Epithelial cell of esophagus (primary cell): ENCODE measurements at regions not wholly inside any gene's neighbourhood (a gene's known extent, or its start where the extent isn't known, plus 50 kb on each side); places are given as distances from the start of the nearest gene placed in this dataset.
"Not testable (repeated sequence)": the region's sequence is repeated elsewhere in the genome, so short reads cannot be mapped to it uniquely, and the experiment has no call there.

Experiments
- DNase-seq: peaks from one replicate; pipeline ENCODE4 v3.0.0; 2010; ENCODE audit warnings: low read depth
- H3K4me3 ChIP-seq: 2 replicates; pipeline ENCODE4 v1.5.1; 2011; ENCODE audit warnings: mild to moderate bottlenecking, low read length, control low read depth
- TF ChIP-seq, protein P1 (sequence below): IDR thresholded peaks from 2 replicates; pipeline ENCODE4 v1.5.1; 2011; ENCODE audit warnings: low read depth, mild to moderate bottlenecking, low read length, control low read depth, inconsistent platforms; ENCODE audit not compliant: insufficient read depth; ENCODE audit errors: missing control alignments

DNA sequence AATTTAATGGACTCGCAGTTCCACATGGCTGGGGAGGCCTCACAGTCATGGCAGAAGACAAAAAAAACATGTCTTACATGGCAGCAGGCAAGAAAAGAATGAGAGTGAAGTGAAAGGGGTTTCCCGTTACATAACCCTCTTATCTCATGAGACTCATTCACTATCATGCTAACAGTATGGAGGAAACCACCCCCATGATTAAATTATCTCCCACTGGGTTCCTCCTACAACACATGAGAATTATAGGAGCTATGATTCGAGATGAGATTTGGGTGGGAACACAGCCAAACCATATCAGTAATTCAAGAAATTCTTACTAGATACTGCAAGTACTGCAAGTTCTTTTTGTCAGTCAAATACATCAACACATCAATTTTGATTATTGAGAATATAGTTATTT, 311.4 kb upstream of the SLITRK3 start:
- DNase-seq = no peak
- TF ChIP-seq, protein P1, sequence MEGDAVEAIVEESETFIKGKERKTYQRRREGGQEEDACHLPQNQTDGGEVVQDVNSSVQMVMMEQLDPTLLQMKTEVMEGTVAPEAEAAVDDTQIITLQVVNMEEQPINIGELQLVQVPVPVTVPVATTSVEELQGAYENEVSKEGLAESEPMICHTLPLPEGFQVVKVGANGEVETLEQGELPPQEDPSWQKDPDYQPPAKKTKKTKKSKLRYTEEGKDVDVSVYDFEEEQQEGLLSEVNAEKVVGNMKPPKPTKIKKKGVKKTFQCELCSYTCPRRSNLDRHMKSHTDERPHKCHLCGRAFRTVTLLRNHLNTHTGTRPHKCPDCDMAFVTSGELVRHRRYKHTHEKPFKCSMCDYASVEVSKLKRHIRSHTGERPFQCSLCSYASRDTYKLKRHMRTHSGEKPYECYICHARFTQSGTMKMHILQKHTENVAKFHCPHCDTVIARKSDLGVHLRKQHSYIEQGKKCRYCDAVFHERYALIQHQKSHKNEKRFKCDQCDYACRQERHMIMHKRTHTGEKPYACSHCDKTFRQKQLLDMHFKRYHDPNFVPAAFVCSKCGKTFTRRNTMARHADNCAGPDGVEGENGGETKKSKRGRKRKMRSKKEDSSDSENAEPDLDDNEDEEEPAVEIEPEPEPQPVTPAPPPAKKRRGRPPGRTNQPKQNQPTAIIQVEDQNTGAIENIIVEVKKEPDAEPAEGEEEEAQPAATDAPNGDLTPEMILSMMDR = no peak
- H3K4me3 ChIP-seq = no peak overlapping the region

DNA sequence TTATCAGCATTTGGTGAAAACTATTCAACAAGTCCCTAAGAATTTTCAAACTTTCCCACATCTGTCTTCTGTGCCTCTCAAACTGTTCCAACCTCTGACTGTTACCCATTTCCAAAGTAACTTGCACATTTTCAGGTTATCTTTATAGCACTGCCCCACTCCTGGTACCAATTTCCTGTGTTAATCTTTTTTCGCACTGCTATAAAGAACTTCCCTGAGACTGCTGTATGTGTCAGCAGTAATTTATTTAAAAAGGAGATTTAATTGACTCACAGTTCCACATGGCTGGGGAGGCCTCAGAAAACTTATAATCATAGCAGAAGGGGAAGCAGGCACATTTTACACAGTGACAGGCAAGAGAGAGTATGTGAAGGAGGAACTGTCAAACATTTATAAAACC, 310.9 kb upstream of the SLITRK3 start:
- DNase-seq = no peak
- TF ChIP-seq, protein P1 = no peak
- H3K4me3 ChIP-seq = no peak overlapping the region

DNA sequence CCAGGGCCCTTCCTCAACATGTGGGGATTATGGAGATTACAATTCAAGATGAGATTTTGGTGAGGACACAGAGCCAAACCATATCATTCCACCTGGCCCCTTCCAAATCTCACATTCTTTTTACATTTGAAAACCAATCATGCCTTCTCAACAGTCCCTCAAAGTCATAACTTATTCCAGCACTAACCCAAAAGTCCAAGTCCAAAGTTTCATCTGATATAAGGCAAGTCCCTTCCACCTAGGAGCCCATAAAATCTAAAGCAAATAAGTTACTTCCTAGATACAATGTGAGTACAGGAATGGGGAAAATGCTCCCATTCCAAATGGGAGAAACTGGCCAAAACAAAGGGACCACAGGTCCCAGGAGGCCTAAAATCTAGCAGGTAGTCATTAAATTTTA, 309.5 kb upstream of the SLITRK3 start:
- TF ChIP-seq, protein P1 = no peak
- no peak overlapping the region for H3K4me3 ChIP-seq

DNA sequence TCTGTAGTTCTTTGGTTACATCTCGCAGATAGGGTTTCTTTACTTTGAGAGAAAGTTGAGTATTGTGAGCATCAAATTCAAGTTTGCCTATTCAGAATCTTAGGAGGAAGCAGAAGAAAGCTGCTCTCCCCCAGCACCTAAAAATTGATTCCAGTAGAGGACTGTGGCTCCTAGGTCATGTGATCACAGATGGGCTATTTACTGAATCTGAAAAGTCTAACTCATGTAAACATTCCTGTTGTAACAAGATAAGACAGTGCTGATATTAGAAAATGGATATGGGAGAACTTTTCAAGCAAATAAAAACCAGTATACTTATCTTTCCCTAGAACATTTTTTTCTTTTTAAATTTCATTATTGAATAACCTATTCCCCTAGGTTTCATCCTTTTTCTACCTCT, 308.4 kb upstream of the SLITRK3 start:
- TF ChIP-seq, protein P1 = no peak
- no peak for DNase-seq
- H3K4me3 ChIP-seq = no peak overlapping the region

More for the DNA sequence above, 309.5 kb upstream of the SLITRK3 start:
- DNase-seq = no peak

DNA sequence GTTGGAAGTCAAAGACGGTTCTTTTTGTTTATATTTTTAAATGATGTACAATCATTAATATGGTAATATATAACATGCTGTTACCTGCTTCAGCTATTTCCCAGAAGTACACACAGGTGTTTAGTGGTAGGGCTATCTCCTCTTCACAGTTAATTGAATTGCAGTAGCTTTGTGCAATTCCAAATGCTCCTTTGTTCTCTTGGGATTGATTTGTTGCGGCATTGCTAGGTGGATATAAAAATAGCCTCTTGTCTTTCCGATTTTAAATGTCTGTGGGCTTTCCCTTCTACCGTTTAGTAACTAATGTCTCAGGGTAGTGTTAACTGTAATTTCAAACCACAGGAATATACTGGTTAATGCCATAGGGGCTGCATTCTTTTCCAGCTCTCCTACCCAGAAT, 307.6 kb upstream of the SLITRK3 start:
- TF ChIP-seq, protein P1 = no peak
- DNase-seq = no peak

DNA sequence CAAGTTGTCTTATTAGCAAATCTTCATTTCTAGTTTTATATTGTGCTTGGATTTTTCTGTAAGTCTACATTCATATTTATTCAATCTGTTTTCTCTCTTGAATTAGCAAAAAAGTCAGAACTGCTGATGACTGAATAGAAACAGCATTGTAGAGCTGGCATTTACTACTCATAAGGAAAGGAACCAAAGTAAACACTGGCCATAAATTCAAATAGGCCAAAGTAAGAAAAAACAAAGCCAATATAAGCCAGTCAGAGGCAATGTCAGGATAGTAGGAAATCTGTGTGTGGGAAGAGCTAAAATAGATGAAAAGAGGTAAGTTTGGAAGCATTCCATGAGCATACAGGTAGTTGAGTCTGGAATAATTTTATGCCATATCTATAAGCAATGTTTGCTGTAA, 307.2 kb upstream of the SLITRK3 start:
- TF ChIP-seq, protein P1 = no peak
- H3K4me3 ChIP-seq = no peak overlapping the region
- DNase-seq = no peak

More for the DNA sequence above, 307.6 kb upstream of the SLITRK3 start:
- no peak overlapping the region for H3K4me3 ChIP-seq

DNA sequence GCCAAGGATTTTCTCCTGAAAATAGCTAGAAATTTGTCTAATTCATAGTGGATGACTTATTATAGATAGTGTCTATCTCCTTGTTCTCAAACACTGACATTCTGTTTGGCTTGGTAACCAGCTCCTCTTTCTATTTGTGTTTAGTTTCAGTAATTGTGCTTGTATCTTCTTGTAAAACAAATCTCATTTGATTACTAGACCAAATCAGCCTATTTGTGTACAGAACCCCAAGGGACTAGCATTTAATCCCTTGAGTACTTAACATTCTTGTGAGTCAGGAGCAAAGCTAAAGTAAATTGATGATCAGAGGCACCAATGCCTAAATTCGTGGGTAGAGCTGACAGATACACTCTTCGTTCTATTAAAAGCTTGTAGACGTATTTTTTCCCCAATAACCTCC, 306.5 kb upstream of the SLITRK3 start:
- no peak overlapping the region for H3K4me3 ChIP-seq
- TF ChIP-seq, protein P1 = no peak
- no peak for DNase-seq

DNA sequence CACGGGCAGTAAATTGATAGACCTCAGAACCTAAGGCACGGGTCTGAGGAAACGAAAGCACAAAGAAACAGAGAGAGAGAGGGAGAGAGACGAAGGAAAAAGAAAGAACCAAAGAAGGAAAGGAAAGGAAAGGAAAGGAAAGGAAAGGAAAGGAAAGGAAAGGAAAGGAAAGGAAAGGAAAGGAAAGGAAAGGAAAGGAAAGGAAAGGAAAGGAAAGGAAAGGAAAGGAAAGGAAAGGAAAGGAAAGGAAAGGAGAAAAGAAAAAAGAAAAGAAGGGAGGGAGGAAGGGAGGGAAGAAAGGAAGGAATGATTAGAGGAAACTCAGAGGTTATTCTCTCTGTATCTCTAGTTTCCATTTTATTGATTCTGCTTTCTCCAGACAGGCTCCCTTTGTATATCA, 302.6 kb upstream of the SLITRK3 start:
- not testable (repeated sequence) for DNase-seq

More for the DNA sequence above, 302.6 kb upstream of the SLITRK3 start:
- not testable (repeated sequence) for H3K4me3 ChIP-seq
